ENCODE measurements at regions not wholly inside any gene's neighbourhood (a gene's known extent, or its start where the extent isn't known, plus 50 kb on each side); places are given as distances from the start of the nearest gene placed in this dataset.
A peak's percentile ranks its signal among the peaks of the same experiment; 100 is the strongest.

DNA sequence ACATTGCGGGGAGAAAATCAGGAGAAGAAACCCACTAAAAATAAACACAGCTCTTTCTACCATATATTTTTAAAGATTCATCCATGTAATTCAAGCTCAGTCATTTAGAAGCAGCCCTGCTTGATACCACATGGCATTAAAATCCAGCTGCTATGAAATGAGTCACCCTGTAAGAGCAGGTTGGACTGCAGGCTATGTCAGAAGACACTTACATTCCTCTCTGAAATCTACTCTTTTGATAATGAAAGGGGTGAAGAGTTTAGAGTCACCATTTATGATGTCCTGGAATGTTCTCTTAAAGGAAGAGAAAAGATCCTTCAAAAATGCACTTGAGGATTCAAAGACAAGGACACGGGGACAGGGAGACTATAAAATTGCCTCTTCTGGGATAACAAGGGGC, 100.6 kb upstream of the APCDD1 start:
- no peak for TF ChIP-seq POLR2A (IDR thresholded peaks at IDR 0.05; ENCODE audit: low read depth, low read length)
- no peak for TF ChIP-seq CEBPB (IDR thresholded peaks at IDR 0.05; ENCODE audit: low read depth, low read length)
- TF ChIP-seq, protein P1, sequence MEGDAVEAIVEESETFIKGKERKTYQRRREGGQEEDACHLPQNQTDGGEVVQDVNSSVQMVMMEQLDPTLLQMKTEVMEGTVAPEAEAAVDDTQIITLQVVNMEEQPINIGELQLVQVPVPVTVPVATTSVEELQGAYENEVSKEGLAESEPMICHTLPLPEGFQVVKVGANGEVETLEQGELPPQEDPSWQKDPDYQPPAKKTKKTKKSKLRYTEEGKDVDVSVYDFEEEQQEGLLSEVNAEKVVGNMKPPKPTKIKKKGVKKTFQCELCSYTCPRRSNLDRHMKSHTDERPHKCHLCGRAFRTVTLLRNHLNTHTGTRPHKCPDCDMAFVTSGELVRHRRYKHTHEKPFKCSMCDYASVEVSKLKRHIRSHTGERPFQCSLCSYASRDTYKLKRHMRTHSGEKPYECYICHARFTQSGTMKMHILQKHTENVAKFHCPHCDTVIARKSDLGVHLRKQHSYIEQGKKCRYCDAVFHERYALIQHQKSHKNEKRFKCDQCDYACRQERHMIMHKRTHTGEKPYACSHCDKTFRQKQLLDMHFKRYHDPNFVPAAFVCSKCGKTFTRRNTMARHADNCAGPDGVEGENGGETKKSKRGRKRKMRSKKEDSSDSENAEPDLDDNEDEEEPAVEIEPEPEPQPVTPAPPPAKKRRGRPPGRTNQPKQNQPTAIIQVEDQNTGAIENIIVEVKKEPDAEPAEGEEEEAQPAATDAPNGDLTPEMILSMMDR (conservative IDR thresholded peaks at IDR 0.05; ENCODE audit: low read depth, low read length), result no peak
- no peak for TF ChIP-seq RFX5 (IDR thresholded peaks at IDR 0.05; ENCODE audit: low read depth, low read length)
- TF ChIP-seq RAD21 (IDR thresholded peaks at IDR 0.05; ENCODE audit: low read length), result 0 out of 2 replicates have a peak, but pooled peaks have one; percentile 5
- no peak for TF ChIP-seq SMC3 (IDR thresholded peaks at IDR 0.05; ENCODE audit: low read depth, low read length)
- TF ChIP-seq CHD1 (IDR thresholded peaks at IDR 0.05; ENCODE audit: low read depth, low read length), result no peak

Data from IMR-90 (cell line).